K562 (cell line): ENCODE measurements at regions not wholly inside any gene's neighbourhood (a gene's known extent, or its start where the extent isn't known, plus 50 kb on each side); places are given as distances from the start of the nearest gene placed in this dataset.

ENCODE experiments used
- JUND ChIP-seq, 2 experiments: IDR thresholded peaks; 2 replicates in 1 of 2; 3 replicates in 1 of 2; pipeline ENCODE4 v1.6.1; 2011; ENCODE audit warnings: borderline replicate concordance in 2 of 2, low read depth in 2 of 2, low read length in 2 of 2, improper control_type of control experiment in 1 of 2, missing biosample characterization in 1 of 2, missing genetic modification characterization in 1 of 2, missing genetic modification reagents in 1 of 2
- KAT7 ChIP-seq: sonication (generic); formaldehyde crosslinking; IDR thresholded peaks from 2 replicates; pipeline ENCODE4 v1.8.0; 2022; ENCODE audit warnings: missing genetic modification reagents, mild to moderate bottlenecking, borderline replicate concordance
- L3MBTL2 ChIP-seq: fragments of 450-650 bp; IDR thresholded peaks from 2 replicates; pipeline ENCODE4 v1.6.1; 2016; ENCODE audit warnings: mild to moderate bottlenecking, moderate library complexity
- MTA3 ChIP-seq: fragments of 450-650 bp; formaldehyde crosslinking; IDR thresholded peaks from 2 replicates; pipeline ENCODE4 v1.6.1; 2017; ENCODE audit warnings: mild to moderate bottlenecking, borderline replicate concordance
- MYC ChIP-seq, 2 experiments: fragments of 250-450 bp in 1 of 2; sonication (Bioruptor Pico) in 1 of 2; IDR thresholded peaks; 2 replicates each; pipeline versions ENCODE4 v1.5.1 to v1.6.1; 2012 to 2021; ENCODE audit warnings: low read depth in 2 of 2, borderline replicate concordance in 1 of 2, improper control_type of control experiment in 1 of 2, low read length in 1 of 2, mild to moderate bottlenecking in 1 of 2, moderate library complexity in 1 of 2
- RBBP5 ChIP-seq: fragments of 200-600 bp; sonication (generic); IDR thresholded peaks from 2 replicates; pipeline ENCODE4 v1.6.1; 2012; ENCODE audit warnings: borderline replicate concordance, mild to moderate bottlenecking, low read length, control low read depth, inconsistent platforms; ENCODE audit not compliant: insufficient read depth, poor library complexity, severe bottlenecking
- ZNF584 ChIP-seq: fragments of 200-800 bp; sonication (Bioruptor generic); IDR thresholded peaks from 2 replicates; pipeline ENCODE4 v1.6.1; 2016; ENCODE audit warnings: low read depth, mild to moderate bottlenecking, missing genetic modification characterization, missing compliant biosample characterization
- TF ChIP-seq, protein P1 (sequence below), 2 experiments: IDR thresholded peaks; 2 replicates each; pipeline ENCODE4 v1.6.1; 2011; ENCODE audit warnings: borderline replicate concordance in 1 of 2, control low read depth in 1 of 2, low read depth in 1 of 2, low read length in 1 of 2, mild to moderate bottlenecking in 1 of 2, mixed read lengths in 1 of 2, moderate library complexity in 1 of 2; ENCODE audit not compliant: insufficient read depth in 1 of 2, insufficient read length in 1 of 2, poor library complexity in 1 of 2, severe bottlenecking in 1 of 2; ENCODE audit errors: extremely low read depth in 1 of 2
- TF ChIP-seq, protein P2 (sequence below): sonication (generic); formaldehyde crosslinking; IDR thresholded peaks from 2 replicates; pipeline ENCODE4 v1.9.0; 2022; ENCODE audit warnings: mild to moderate bottlenecking, missing genetic modification reagents
- TF ChIP-seq, protein P3 (sequence below): sonication (generic); formaldehyde crosslinking; IDR thresholded peaks from 2 replicates; pipeline ENCODE4 v1.8.0; 2022; ENCODE audit warnings: mild to moderate bottlenecking, missing genetic modification reagents
- TF ChIP-seq, protein P4 (sequence below): fragments of 450-650 bp; IDR thresholded peaks from 2 replicates; pipeline ENCODE4 v1.6.1; 2017; ENCODE audit warnings: antibody characterized with exemption, mild to moderate bottlenecking

DNA sequence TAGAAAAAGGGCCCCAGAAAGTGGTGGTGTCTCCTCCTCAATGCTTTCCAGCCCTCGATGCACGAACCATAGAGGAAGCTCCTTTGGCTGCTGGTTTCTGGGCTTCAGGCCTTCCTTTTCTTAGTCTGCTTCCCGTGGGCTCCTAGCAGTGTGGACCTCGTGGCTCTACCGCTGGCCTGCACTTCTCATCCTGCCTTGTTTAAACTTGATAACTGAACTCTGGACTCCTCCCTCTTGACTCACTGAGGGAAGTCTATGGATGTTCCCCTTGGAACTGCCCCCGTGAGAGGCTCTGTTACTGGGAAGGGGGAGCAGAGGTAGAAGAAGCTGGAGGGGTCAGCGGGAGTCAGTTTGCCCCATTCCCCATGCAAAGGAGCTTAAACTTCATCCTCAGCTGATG lies 75.3 kb upstream of the WDR26 start (continued):
- TF ChIP-seq, protein P1, sequence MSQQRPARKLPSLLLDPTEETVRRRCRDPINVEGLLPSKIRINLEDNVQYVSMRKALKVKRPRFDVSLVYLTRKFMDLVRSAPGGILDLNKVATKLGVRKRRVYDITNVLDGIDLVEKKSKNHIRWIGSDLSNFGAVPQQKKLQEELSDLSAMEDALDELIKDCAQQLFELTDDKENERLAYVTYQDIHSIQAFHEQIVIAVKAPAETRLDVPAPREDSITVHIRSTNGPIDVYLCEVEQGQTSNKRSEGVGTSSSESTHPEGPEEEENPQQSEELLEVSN (IDR thresholded peaks at IDR 0.05; ENCODE audit: borderline replicate concordance in 1 of 2, extremely low read depth in 1 of 2, insufficient read depth in 1 of 2, insufficient read length in 1 of 2, low read depth in 1 of 2, low read length in 1 of 2, poor library complexity in 1 of 2, severe bottlenecking in 1 of 2) = peak in 1 of 2 experiments; percentile 47
- TF ChIP-seq MTA3 = 0 out of 2 replicates have a peak, but pooled peaks have one; percentile 16
- no peak for TF ChIP-seq KAT7 (CRISPR knock-in tag)
- TF ChIP-seq, protein P2, sequence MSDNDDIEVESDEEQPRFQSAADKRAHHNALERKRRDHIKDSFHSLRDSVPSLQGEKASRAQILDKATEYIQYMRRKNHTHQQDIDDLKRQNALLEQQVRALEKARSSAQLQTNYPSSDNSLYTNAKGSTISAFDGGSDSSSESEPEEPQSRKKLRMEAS = peak; percentile 60
- peak; percentile 40; the same call in 1 of the 2 replicates for TF ChIP-seq MYC (IDR thresholded peaks at IDR 0.05; ENCODE audit: low read depth, low read length)
- TF ChIP-seq MYC (CRISPR knock-in tag; IDR thresholded peaks at IDR 0.05; ENCODE audit: borderline replicate concordance, low read depth) = 0 out of 2 replicates have a peak, but pooled peaks have one; percentile 1
- TF ChIP-seq L3MBTL2 = peak; percentile 85
- TF ChIP-seq JUND (IDR thresholded peaks at IDR 0.05; ENCODE audit: borderline replicate concordance, low read depth, low read length) = no peak
- peak; percentile 13; the same call in 1 of the 3 replicates for TF ChIP-seq JUND (tag; IDR thresholded peaks at IDR 0.05; ENCODE audit: borderline replicate concordance, low read depth, low read length)
- TF ChIP-seq ZNF584 = no peak
- TF ChIP-seq, protein P3, sequence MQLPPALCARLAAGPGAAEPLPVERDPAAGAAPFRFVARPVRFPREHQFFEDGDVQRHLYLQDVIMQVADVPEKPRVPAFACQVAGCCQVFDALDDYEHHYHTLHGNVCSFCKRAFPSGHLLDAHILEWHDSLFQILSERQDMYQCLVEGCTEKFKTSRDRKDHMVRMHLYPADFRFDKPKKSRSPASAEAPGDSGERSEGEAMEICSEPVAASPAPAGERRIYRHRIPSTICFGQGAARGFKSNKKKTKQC = 0 out of 2 replicates have a peak, but pooled peaks have one; percentile 35
- TF ChIP-seq, protein P4, sequence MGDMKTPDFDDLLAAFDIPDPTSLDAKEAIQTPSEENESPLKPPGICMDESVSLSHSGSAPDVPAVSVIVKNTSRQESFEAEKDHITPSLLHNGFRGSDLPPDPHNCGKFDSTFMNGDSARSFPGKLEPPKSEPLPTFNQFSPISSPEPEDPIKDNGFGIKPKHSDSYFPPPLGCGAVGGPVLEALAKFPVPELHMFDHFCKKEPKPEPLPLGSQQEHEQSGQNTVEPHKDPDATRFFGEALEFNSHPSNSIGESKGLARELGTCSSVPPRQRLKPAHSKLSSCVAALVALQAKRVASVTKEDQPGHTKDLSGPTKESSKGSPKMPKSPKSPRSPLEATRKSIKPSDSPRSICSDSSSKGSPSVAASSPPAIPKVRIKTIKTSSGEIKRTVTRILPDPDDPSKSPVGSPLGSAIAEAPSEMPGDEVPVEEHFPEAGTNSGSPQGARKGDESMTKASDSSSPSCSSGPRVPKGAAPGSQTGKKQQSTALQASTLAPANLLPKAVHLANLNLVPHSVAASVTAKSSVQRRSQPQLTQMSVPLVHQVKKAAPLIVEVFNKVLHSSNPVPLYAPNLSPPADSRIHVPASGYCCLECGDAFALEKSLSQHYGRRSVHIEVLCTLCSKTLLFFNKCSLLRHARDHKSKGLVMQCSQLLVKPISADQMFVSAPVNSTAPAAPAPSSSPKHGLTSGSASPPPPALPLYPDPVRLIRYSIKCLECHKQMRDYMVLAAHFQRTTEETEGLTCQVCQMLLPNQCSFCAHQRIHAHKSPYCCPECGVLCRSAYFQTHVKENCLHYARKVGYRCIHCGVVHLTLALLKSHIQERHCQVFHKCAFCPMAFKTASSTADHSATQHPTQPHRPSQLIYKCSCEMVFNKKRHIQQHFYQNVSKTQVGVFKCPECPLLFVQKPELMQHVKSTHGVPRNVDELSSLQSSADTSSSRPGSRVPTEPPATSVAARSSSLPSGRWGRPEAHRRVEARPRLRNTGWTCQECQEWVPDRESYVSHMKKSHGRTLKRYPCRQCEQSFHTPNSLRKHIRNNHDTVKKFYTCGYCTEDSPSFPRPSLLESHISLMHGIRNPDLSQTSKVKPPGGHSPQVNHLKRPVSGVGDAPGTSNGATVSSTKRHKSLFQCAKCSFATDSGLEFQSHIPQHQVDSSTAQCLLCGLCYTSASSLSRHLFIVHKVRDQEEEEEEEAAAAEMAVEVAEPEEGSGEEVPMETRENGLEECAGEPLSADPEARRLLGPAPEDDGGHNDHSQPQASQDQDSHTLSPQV = peak; percentile 65; the same call in 1 of the 2 replicates
- peak; percentile 8 for TF ChIP-seq RBBP5
